H1 (cell line): ENCODE measurements at regions not wholly inside any gene's neighbourhood (a gene's known extent, or its start where the extent isn't known, plus 50 kb on each side); places are given as distances from the start of the nearest gene placed in this dataset.

ENCODE experiments used
- CTCF ChIA-PET: fragments of 300-600 bp; sonication (Branson Sonifier 250); formaldehyde crosslinking; loops from one replicate; lab custom pipeline; 2021; ENCODE audit not compliant: partially characterized antibody; lab: Charles Lee
- POLR2A ChIA-PET: fragments of 300-600 bp; sonication (Branson Sonifier 250); formaldehyde crosslinking; loops from one replicate; lab custom pipeline; 2021; ENCODE audit warnings: inconsistent platforms; ENCODE audit not compliant: partially characterized antibody; lab: Charles Lee
- DNase-seq, 2 experiments: peaks; one replicate each; pipeline versions ENCODE4 v3.0.0 to v3.0.0-alpha.2; 2010 to 2022; ENCODE audit warnings: low spot score in 2 of 2, low read depth in 1 of 2, mixed read lengths in 1 of 2
- FAIRE-seq: peaks from 2 replicates; lab custom pipeline; 2011; peaks lifted over from hg19 to GRCh38; lab: Jason Lieb, UNC
- H2AFZ ChIP-seq: 2 replicates; pipeline ENCODE4 v1.8.1; 2012; ENCODE audit warnings: low read length, inconsistent platforms
- H2AK5ac ChIP-seq: 2 replicates; pipeline ENCODE4 v1.6.1; 2013; ENCODE audit warnings: low read depth, low read length
- H2BK120ac ChIP-seq: replicated peaks from 2 replicates; pipeline ENCODE3; 2013; ENCODE audit warnings: low read depth, low read length, inconsistent platforms
- H2BK12ac ChIP-seq: 2 replicates; pipeline ENCODE4 v1.6.1; 2013; ENCODE audit warnings: low read depth, low read length
- H2BK15ac ChIP-seq: 2 replicates; pipeline ENCODE4 v1.6.1; 2013; ENCODE audit warnings: low read length
- H2BK20ac ChIP-seq: 2 replicates; pipeline ENCODE4 v1.6.1; 2013; ENCODE audit warnings: low read length
- H2BK5ac ChIP-seq: 2 replicates; pipeline ENCODE4 v1.6.1; 2013; ENCODE audit warnings: low read depth, low read length
- H3K14ac ChIP-seq: 2 replicates; pipeline ENCODE4 v1.6.1; 2013; ENCODE audit warnings: inconsistent platforms; ENCODE audit not compliant: insufficient read length
- H3K18ac ChIP-seq: 2 replicates; pipeline ENCODE4 v1.6.1; 2013; ENCODE audit warnings: low read length; ENCODE audit errors: extremely low read depth
- H3K23ac ChIP-seq: 2 replicates; pipeline ENCODE4 v1.6.1; 2013; ENCODE audit warnings: inconsistent platforms; ENCODE audit not compliant: insufficient read length
- H3K23me2 ChIP-seq: 2 replicates; pipeline ENCODE4 v1.6.1; 2013; ENCODE audit warnings: low read depth, low read length
- H3K27ac ChIP-seq: 2 replicates; pipeline ENCODE4 v1.6.1; 2011; ENCODE audit warnings: low read depth, low read length, inconsistent platforms
- H3K27me3 ChIP-seq, 4 experiments: replicated peaks in 1 of 4; 1 replicate in 1 of 4; 2 replicates in 3 of 4; pipeline versions ENCODE4 v1.6.1 to v1.8.1; 2011 to 2013; ENCODE audit warnings: low read length in 3 of 4, mild to moderate bottlenecking in 3 of 4, inconsistent platforms in 2 of 4, mixed read lengths in 2 of 4, moderate library complexity in 1 of 4; ENCODE audit not compliant: control insufficient read depth in 3 of 4, insufficient read depth in 3 of 4; ENCODE audit errors: extremely low read depth in 1 of 4
- H3K36me3 ChIP-seq, 4 experiments: 2 replicates each; pipeline versions ENCODE4 v1.6.1 to v1.8.1; 2011 to 2013; ENCODE audit warnings: mild to moderate bottlenecking in 4 of 4, low read length in 3 of 4, moderate library complexity in 2 of 4, control low read depth in 1 of 4, inconsistent platforms in 1 of 4; ENCODE audit not compliant: insufficient read depth in 4 of 4, control insufficient read depth in 2 of 4
- H3K4ac ChIP-seq: replicated peaks from 2 replicates; pipeline ENCODE3; 2013; ENCODE audit warnings: low read length, low read depth, mixed read lengths, inconsistent platforms; ENCODE audit not compliant: insufficient read length
- H3K4me1 ChIP-seq, 4 experiments: replicated peaks in 1 of 4; 1 replicate in 1 of 4; 2 replicates in 3 of 4; pipeline versions ENCODE4 v1.6.1 to v1.8.1; 2011 to 2013; ENCODE audit warnings: low read length in 3 of 4, inconsistent platforms in 2 of 4, mixed read lengths in 1 of 4; ENCODE audit not compliant: insufficient read depth in 4 of 4, control insufficient read depth in 3 of 4
- H3K4me2 ChIP-seq, 2 experiments: 2 replicates each; pipeline versions ENCODE4 v1.6.1 to v1.8.1; 2011 to 2013; ENCODE audit warnings: low read depth in 2 of 2, low read length in 2 of 2, control low read depth in 1 of 2, inconsistent platforms in 1 of 2, mild to moderate bottlenecking in 1 of 2; ENCODE audit not compliant: insufficient read depth in 1 of 2
- H3K4me3 ChIP-seq, 4 experiments: fragments of 200-600, 300-600 bp in 1 of 4; sonication (generic), shearing (Covaris generic), sonication (Bioruptor Twin) in 1 of 4; 2 replicates each; pipeline versions ENCODE4 v1.5.1 to v1.8.1; 2011 to 2016; ENCODE audit warnings: low read length in 4 of 4, low read depth in 3 of 4, control low read depth in 2 of 4, inconsistent platforms in 2 of 4, mild to moderate bottlenecking in 2 of 4, mixed read lengths in 1 of 4, moderate library complexity in 1 of 4; ENCODE audit not compliant: insufficient read depth in 2 of 4; ENCODE audit errors: extremely low read depth in 1 of 4
- H3K56ac ChIP-seq: replicated peaks from 2 replicates; pipeline ENCODE3; 2013; ENCODE audit warnings: low read depth, mild to moderate bottlenecking, mixed read lengths, low read length, inconsistent platforms; ENCODE audit not compliant: insufficient read length
- H3K79me1 ChIP-seq: 2 replicates; pipeline ENCODE4 v1.6.1; 2013; ENCODE audit warnings: low read depth, low read length, control low read depth
- H3K79me2 ChIP-seq, 2 experiments: 2 replicates each; pipeline versions ENCODE4 v1.6.1 to v1.8.1; 2012 to 2013; ENCODE audit warnings: low read length in 2 of 2, mild to moderate bottlenecking in 2 of 2, inconsistent platforms in 1 of 2; ENCODE audit not compliant: insufficient read depth in 2 of 2, control insufficient read depth in 1 of 2
- H3K9ac ChIP-seq, 4 experiments: replicated peaks in 1 of 4; 1 replicate in 1 of 4; 2 replicates in 3 of 4; pipeline versions ENCODE4 v1.6.1 to v1.8.1; 2011 to 2013; ENCODE audit warnings: low read depth in 3 of 4, low read length in 3 of 4, control low read depth in 2 of 4, mild to moderate bottlenecking in 2 of 4, moderate library complexity in 2 of 4, inconsistent platforms in 1 of 4; ENCODE audit errors: extremely low read depth in 1 of 4
- H3K9me3 ChIP-seq, 2 experiments: 2 replicates each; pipeline versions ENCODE4 v1.6.1 to v1.8.1; 2012 to 2013; ENCODE audit warnings: mild to moderate bottlenecking in 2 of 2, moderate library complexity in 2 of 2, control low read depth in 1 of 2, inconsistent platforms in 1 of 2, low read depth in 1 of 2, low read length in 1 of 2, mixed read lengths in 1 of 2; ENCODE audit not compliant: insufficient read depth in 2 of 2
- H4K20me1 ChIP-seq, 2 experiments: replicated peaks in 1 of 2; 2 replicates each; pipeline versions ENCODE3 to v1.8.1; 2011 to 2013; ENCODE audit warnings: inconsistent platforms in 2 of 2, low read length in 2 of 2, mild to moderate bottlenecking in 1 of 2; ENCODE audit not compliant: insufficient read depth in 2 of 2, control insufficient read depth in 1 of 2
- H4K5ac ChIP-seq: 2 replicates; pipeline ENCODE4 v1.6.1; 2013; ENCODE audit warnings: low read length, low read depth, mixed read lengths, inconsistent platforms; ENCODE audit not compliant: insufficient read length
- H4K8ac ChIP-seq: 2 replicates; pipeline ENCODE4 v1.8.0; 2013; ENCODE audit warnings: mild to moderate bottlenecking, moderate library complexity, low read length, inconsistent platforms; ENCODE audit not compliant: insufficient read depth; ENCODE audit errors: extremely low read depth
- H4K91ac ChIP-seq: replicated peaks from 2 replicates; pipeline ENCODE3; 2013; ENCODE audit warnings: low read length, mixed read lengths, inconsistent platforms; ENCODE audit not compliant: insufficient read length
- CREB1 ChIP-seq: IDR thresholded peaks from 2 replicates; pipeline ENCODE4 v1.6.1; 2012; ENCODE audit warnings: inconsistent platforms
- RAD21 ChIP-seq, 2 experiments: IDR thresholded peaks in 1 of 2; conservative IDR thresholded peaks in 1 of 2; 2 replicates each; pipeline ENCODE4 v1.6.1; 2011; ENCODE audit warnings: low read depth in 2 of 2, low read length in 2 of 2, improper control_type of control experiment in 1 of 2, inconsistent platforms in 1 of 2, mild to moderate bottlenecking in 1 of 2, moderate library complexity in 1 of 2
- SIN3A ChIP-seq, 2 experiments: IDR thresholded peaks in 1 of 2; conservative IDR thresholded peaks in 1 of 2; 2 replicates each; pipeline ENCODE4 v1.6.1; 2011 to 2012; ENCODE audit warnings: low read length in 2 of 2, improper control_type of control experiment in 1 of 2, low read depth in 1 of 2, mild to moderate bottlenecking in 1 of 2
- TAF1 ChIP-seq: IDR thresholded peaks from 2 replicates; pipeline ENCODE4 v1.6.1; 2011; ENCODE audit warnings: mild to moderate bottlenecking, low read depth, low read length
- TAF7 ChIP-seq: optimal IDR thresholded peaks from 2 replicates; pipeline ENCODE3; 2011; ENCODE audit warnings: low read depth, mild to moderate bottlenecking, inconsistent platforms, low read length, moderate library complexity, borderline replicate concordance
- TCF12 ChIP-seq: IDR thresholded peaks from 2 replicates; pipeline ENCODE4 v1.6.1; 2011; ENCODE audit warnings: low read depth, mild to moderate bottlenecking, low read length
- WGBS, 2 experiments: shearing (Covaris generic) in 1 of 2; methylation state at CpG; one replicate each; pipeline versions ENCODE4 v1.1.6 to v1.1.7; 2013 to 2015; ENCODE audit warnings: low lambda C conversion rate in 2 of 2, mixed read lengths in 2 of 2, inconsistent platforms in 1 of 2, low coverage in 1 of 2, missing lambda C conversion rate in 1 of 2; ENCODE audit not compliant: insufficient replicate concordance in 2 of 2, insufficient coverage in 1 of 2, insufficient read length in 1 of 2; ENCODE audit errors: extremely low coverage in 1 of 2, missing lambda C conversion rate in 1 of 2; 5-methylcytosine and 5-hydroxymethylcytosine counted together

DNA sequence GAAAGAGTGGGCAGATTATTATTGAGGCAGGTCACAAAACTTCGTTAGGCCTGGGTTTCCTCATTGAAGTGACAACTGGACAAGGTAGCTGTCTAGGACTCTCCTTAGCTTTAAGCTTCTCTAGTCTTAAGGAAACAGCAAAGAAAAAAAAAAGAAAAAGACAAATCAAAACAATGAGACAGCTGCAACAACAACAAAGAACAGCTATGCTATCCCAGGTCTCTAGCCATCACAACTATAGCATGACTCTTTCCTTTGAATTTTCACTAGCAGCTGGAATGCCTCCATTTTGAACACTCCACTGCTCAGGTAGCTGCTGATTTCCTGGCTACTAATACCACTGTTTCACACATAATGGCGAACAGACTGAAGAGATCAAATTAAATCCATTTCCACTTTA lies 302.4 kb upstream of the SORL1-AS1 start:
- Histone ChIP-seq H3K14ac (no peak overlapping the region), H3K56ac (no peak overlapping the region), H3K79me1 (no peaks in the 10 kb centered on the region), H3K27ac (no peak overlapping the region), H2AFZ (peak overlapping the region; percentile 43; the same call in 1 of the 2 replicates), H3K4me3 (no peak overlapping the region), H2BK120ac (no peak overlapping the region), H4K5ac (no peak overlapping the region), H4K8ac (no peak overlapping the region), H2BK5ac (no peak overlapping the region), H3K23me2 (no peaks in the 10 kb centered on the region), H2BK12ac (no peak overlapping the region), H3K27me3 (no peaks in the 10 kb centered on the region), H2BK20ac (no peak overlapping the region), H3K23ac (no peak overlapping the region), H4K20me1 (no peaks in the 10 kb centered on the region), H3K9ac (no peak overlapping the region), H3K9me3 (no peaks in the 10 kb centered on the region), H3K36me3 (no peaks in the 10 kb centered on the region), H3K4ac (no peak overlapping the region), H2BK15ac (no peak overlapping the region), H2AK5ac (no peak overlapping the region), H3K18ac (no peak overlapping the region), H3K79me2 (no peaks in the 10 kb centered on the region), H4K91ac (no peak overlapping the region), H3K4me2 (no peak overlapping the region), H3K4me1 (peaks cover 2 to 11% (median 8%) of the 10 kb centered on the region in 4 experiments; a peak in 6 of 7 replicates)
- ChIA-PET POLR2A (no interaction called here), CTCF (interaction anchor here (0.8 to 5.8 kb wide), 5 partner anchors 9 to 353 kb away, joined by 3 to 28 read pairs (median 7); no protein-coding TSS in a partner anchor)
- no peak for DNase-seq
- FAIRE-seq = no peak
- TF ChIP-seq RAD21 (IDR thresholded peaks at IDR 0.05 in 1 of 2, conservative IDR thresholded peaks at IDR 0.05 in 1 of 2; ENCODE audit: low read depth in 2 of 2, low read length in 2 of 2) (no peak), CREB1 (no peak), SIN3A (conservative IDR thresholded peaks at IDR 0.05 in 1 of 2, IDR thresholded peaks at IDR 0.05 in 1 of 2; ENCODE audit: low read depth in 1 of 2, low read length in 2 of 2) (no peak), TAF7 (no peak), TAF1 (no peak), TCF12 (peak; percentile 38; the same call in 1 of the 2 replicates)
- 86% methylated on average over 2 of the region's 2 CpGs; no CpG with 5 or more reads in 1 of the 2 experiments for WGBS, 2 experiments
